NCI-H187 treated with DMSO at 0.1 percent for 48 hours (cell line): ENCODE measurements at regions not wholly inside any gene's neighbourhood (a gene's known extent, or its start where the extent isn't known, plus 50 kb on each side); places are given as distances from the start of the nearest gene placed in this dataset.

Experiments used
- DNase-seq: peaks from one replicate; lab custom pipeline; 2025; lab: John Stamatoyannopoulos, UW

- no peak for DNase-seq
Measured at GRCh38 chr15:62840526-62841268, 201.8 kb upstream of the TPM1 start.

- no peak for DNase-seq
Measured at GRCh38 chr15:62841269-62841628, 201.3 kb upstream of the TPM1 start.

GRCh38 chr15:62841891-62842559 is 200.5 kb upstream of the TPM1 start:
- DNase-seq, result no peak

GRCh38 chr15:62843311-62843710 is 199.2 kb upstream of the TPM1 start:
- DNase-seq, result no peak

GRCh38 chr15:62844564-62845240 is 197.8 kb upstream of the TPM1 start:
- no peak for DNase-seq

- DNase-seq, result no peak
Measured at GRCh38 chr15:62845241-62846126, 197.1 kb upstream of the TPM1 start.

- DNase-seq, result no peak
Measured at GRCh38 chr15:62846131-62846804, 196.3 kb upstream of the TPM1 start.

GRCh38 chr15:62846805-62847495 is 195.6 kb upstream of the TPM1 start:
- no peak for DNase-seq

- no peak for DNase-seq
Measured at GRCh38 chr15:62847900-62848489, 194.6 kb upstream of the TPM1 start.

GRCh38 chr15:62848632-62849050 is 193.9 kb upstream of the TPM1 start:
- DNase-seq, result no peak

GRCh38 chr15:62849316-62850106 is 193.0 kb upstream of the TPM1 start:
- no peak for DNase-seq

GRCh38 chr15:62850318-62850717 is 192.2 kb upstream of the TPM1 start:
- DNase-seq, result no peak

- DNase-seq, result no peak
Measured at GRCh38 chr15:62850791-62851291, 191.7 kb upstream of the TPM1 start.

GRCh38 chr15:62853114-62853840 is 189.3 kb upstream of the TPM1 start:
- no peak for DNase-seq

GRCh38 chr15:62853841-62854225 is 188.7 kb upstream of the TPM1 start:
- no peak for DNase-seq

GRCh38 chr15:62854420-62855084 is 188.0 kb upstream of the TPM1 start:
- DNase-seq, result no peak

- DNase-seq, result no peak
Measured at GRCh38 chr15:62855085-62855476, 187.5 kb upstream of the TPM1 start.
